Motor neuron (in vitro differentiated cells): ENCODE measurements at regions not wholly inside any gene's neighbourhood (a gene's known extent, or its start where the extent isn't known, plus 50 kb on each side); places are given as distances from the start of the nearest gene placed in this dataset.
"Not testable (repeated sequence)": the region's sequence is repeated elsewhere in the genome, so short reads cannot be mapped to it uniquely, and the experiment has no call there.

Experiments
- ATAC-seq, 8 experiments: fragments of 200-7000 bp; cut with Tn5 transposase; replicated peaks in 6 of 8; 2 replicates each; pipeline ENCODE4 v1.8.0; 2021; ENCODE audit warnings: mild to moderate bottlenecking in 8 of 8, moderate library complexity in 8 of 8
- H3K27ac ChIP-seq, 2 donors: fragments of 250-450 bp; sonication (Bioruptor Pico); 2 replicates each; pipeline ENCODE4 v1.9.0; 2021; ENCODE audit warnings: antibody characterized with exemption in 2 of 2, mild to moderate bottlenecking in 2 of 2, moderate library complexity in 1 of 2
- H3K4me1 ChIP-seq, 2 donors: fragments of 250-450 bp; sonication (Bioruptor Pico); replicated peaks in 1 of 2; 2 replicates each; pipeline ENCODE4 v1.6.1; 2021; ENCODE audit warnings: antibody characterized with exemption in 2 of 2, mild to moderate bottlenecking in 2 of 2, moderate library complexity in 1 of 2
- H3K4me3 ChIP-seq, 5 donors: fragments of 250-450 bp; sonication (Bioruptor Pico); 2 replicates each; pipeline ENCODE4 v1.9.0; 2021; ENCODE audit warnings: antibody characterized with exemption in 5 of 5, mild to moderate bottlenecking in 5 of 5, moderate library complexity in 4 of 5
- WGBS, 10 experiments: fragments of 450-650 bp; shearing (Covaris generic); methylation state at CpG; one replicate each; pipeline ENCODE4 v1.0.0; 2022; 5-methylcytosine and 5-hydroxymethylcytosine counted together
- in situ Hi-C, 9 experiments: fragments of 400-800 bp; cut with MboI; loops; one replicate each; pipeline ENCODE4 v1.15.0; 2021; ENCODE audit warnings: low sequenced_read_pairs in 9 of 9, low pct_unique_long_range_greater_than_20kb in 2 of 9; ENCODE audit not compliant: unreplicated experiment in 9 of 9

DNA sequence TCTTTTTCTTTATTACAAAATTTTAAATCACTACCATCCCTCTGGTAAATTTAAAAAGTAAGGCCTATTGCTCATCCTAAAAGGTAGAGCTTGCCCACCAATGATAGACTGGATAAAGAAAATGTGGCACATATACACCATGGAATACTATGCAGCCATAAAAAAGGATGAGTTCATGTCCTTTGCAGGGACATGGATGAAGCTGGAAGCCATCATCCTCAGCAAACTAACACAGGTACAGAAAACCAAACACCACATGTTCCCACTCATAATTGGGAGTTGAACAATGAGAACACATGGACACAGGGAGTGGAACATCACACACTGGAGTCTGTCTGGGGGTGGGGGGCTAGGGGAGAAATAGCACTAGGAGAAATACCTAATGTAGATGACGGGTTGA is 155.2 kb upstream of the NOCT start:
- not testable (repeated sequence) for H3K27ac ChIP-seq, ATAC-seq, H3K4me3 ChIP-seq
- in situ Hi-C loops = loop anchor here in 1 of 9 experiments (25.0 kb wide), 2 partner anchors 173 to 673 kb away; no protein-coding TSS in a partner anchor
- 83 to 100% methylated on average over 1 of the region's 1 CpG; no CpG with 5 or more reads in 8 of the 10 experiments for WGBS, 10 experiments
- peaks cover 12 to 24% of the 10 kb centered on the region in 2 donors for H3K4me1 ChIP-seq

- Histone ChIP-seq H3K4me3 (no peak overlapping the region), H3K27ac (no peak overlapping the region), H3K4me1 (peaks cover 12 to 24% of the 10 kb centered on the region in 2 donors)
- WGBS, 10 experiments = 73 to 100% (median 96%) methylated on average over 2 to 4 of the region's 4 CpGs; no CpG with 5 or more reads in 4 of the 10 experiments
- in situ Hi-C loops = loop anchor here in 1 of 9 experiments (25.0 kb wide), 2 partner anchors 172 to 672 kb away; no protein-coding TSS in a partner anchor
- ATAC-seq = no peak
Measured at GRCh38 chr4:138859254-138859653, 156.3 kb upstream of the NOCT start.

- Histone ChIP-seq H3K4me1 (peaks cover 11 to 24% of the 10 kb centered on the region in 2 donors), H3K4me3 (no peak overlapping the region), H3K27ac (no peak overlapping the region)
- in situ Hi-C loops = loop anchor here in 1 of 9 experiments (25.0 kb wide), 2 partner anchors 171 to 671 kb away; no protein-coding TSS in a partner anchor
- ATAC-seq = no peak
Measured at GRCh38 chr4:138858419-138858818, 157.2 kb upstream of the NOCT start.

DNA sequence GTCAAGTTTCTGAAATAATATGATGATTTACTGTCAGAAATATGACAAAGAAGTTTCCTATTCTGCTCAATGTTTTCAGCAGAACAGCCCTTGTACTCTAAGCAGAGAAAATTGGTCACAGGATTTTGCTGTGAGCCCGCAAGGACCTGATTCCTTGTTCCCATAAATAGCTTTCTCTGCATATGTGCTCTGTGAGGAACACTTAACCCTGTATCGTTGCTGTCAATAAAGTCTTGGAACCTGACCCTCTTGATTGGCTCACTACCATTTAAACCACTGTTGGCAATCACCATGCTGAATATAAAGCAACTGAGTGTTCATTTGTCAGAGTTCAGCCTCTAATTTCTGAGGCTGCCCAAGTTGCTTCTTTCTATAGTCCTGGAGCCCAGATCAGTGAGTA is 158.2 kb upstream of the NOCT start:
- Histone ChIP-seq H3K27ac (no peak overlapping the region), H3K4me1 (peaks cover under 1 to 15% of the 10 kb centered on the region in 2 donors), H3K4me3 (no peak overlapping the region)
- in situ Hi-C loops = loop anchor here in 1 of 9 experiments (25.0 kb wide), 2 partner anchors 170 to 670 kb away; no protein-coding TSS in a partner anchor
- ATAC-seq = no peak
- 13 to 100% (median 82%) methylated on average over 1 to 2 of the region's 2 CpGs; no CpG with 5 or more reads in 2 of the 10 experiments for WGBS, 10 experiments

DNA sequence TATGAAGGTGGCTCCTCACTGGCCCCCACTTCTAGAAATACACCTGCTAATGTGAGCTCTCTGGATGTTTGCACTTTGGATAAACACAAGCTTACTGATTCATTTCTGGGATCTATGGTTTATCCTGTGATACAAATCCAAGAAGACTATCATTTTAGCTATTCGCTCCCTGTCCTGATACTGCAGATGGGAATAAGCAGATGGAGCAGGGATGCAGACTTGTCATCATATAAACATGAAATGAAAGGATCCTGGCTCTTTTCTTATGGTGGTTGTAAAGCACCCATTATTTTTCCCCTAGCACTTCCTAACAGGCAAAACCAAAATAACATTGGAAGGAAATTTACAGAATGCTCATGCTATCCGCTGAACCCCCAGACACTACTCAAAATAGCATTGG is 162.9 kb upstream of the NOCT start:
- peaks cover 0 to 4% of the 10 kb centered on the region in 2 donors for H3K4me1 ChIP-seq
- no peak overlapping the region for H3K4me3 ChIP-seq
- H3K27ac ChIP-seq = no peak overlapping the region
- no peak for ATAC-seq
- in situ Hi-C loops = loop anchor here in 1 of 9 experiments (25.0 kb wide), 2 partner anchors 165 to 665 kb away; no protein-coding TSS in a partner anchor
- WGBS, 10 experiments = 0 to 100% (median 90%) methylated on average over 1 to 2 of the region's 2 CpGs; no CpG with 5 or more reads in 1 of the 10 experiments

GRCh38 chr4:138851391-138852335 is 163.9 kb upstream of the NOCT start:
- ATAC-seq = peak in 6 of 8 experiments; percentile 22 to 96 (median 36)
- no peak overlapping the region for H3K27ac ChIP-seq

DNA sequence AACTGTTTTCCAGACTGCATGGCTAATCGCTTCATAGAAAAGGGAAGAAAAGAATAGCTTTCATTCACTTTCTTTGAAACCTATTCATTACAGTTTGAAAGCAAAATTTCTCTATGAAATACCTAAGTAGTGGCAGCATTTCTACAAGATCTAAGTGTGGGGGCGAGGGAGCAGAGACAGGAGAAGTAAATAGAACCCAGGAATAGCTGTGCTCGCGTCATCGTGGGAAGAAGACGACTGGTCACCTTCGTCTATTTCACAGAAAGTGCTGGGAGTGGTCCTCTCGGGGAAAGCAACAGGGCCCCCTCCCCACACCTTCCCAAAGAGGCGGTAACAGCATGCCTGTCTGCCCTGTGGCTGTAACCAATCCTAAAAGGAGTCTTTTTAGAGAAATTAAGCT is 169.9 kb upstream of the NOCT start:
- 0 to 94% (median 77%) methylated on average over 1 to 9 of the region's 9 CpGs for WGBS, 10 experiments
- Histone ChIP-seq H3K27ac (no peak overlapping the region), H3K4me3 (no peak overlapping the region), H3K4me1 (peaks cover 7 to 15% of the 10 kb centered on the region in 2 donors)
- peak in 1 of 8 experiments; percentile 30 for ATAC-seq
- in situ Hi-C loops = no loop called here

More at GRCh38 chr4:138851391-138852335, 163.9 kb upstream of the NOCT start:
- Histone ChIP-seq H3K4me1 (peaks cover 0 to 4% of the 10 kb centered on the region in 2 donors), H3K4me3 (no peak overlapping the region)
- 0 to 54% (median 30%) methylated on average over 1 to 17 of the region's 17 CpGs for WGBS, 10 experiments
- in situ Hi-C loops = loop anchor here in 1 of 9 experiments (25.0 kb wide), 2 partner anchors 164 to 664 kb away; no protein-coding TSS in a partner anchor

DNA sequence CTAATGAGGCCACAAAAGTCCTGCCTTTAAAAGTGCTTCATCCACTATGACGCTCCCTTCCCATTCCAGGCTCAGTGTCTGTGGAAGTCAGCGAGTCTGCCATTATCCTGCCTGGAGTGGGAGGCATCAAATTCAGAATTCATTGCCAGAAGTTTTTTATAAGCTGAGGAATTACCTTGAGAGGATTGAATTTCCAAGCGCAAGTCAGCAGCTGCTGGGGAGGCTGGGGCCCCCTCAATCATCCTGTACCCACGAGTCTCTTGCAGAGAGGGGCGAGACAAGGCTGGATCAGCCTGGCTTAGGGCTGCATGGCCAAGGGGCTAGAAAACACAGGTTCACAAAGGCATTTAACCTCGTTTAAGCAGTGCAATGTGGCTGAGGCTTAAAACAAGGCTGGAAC is 170.5 kb upstream of the NOCT start:
- peak in 4 of 8 experiments; percentile 33 to 53 (median 50) for ATAC-seq
- in situ Hi-C loops = no loop called here
- 20 to 84% (median 56%) methylated on average over 2 to 6 of the region's 6 CpGs; no CpG with 5 or more reads in 4 of the 10 experiments for WGBS, 10 experiments
- Histone ChIP-seq H3K27ac (no peak overlapping the region), H3K4me1 (peaks cover 7 to 15% of the 10 kb centered on the region in 2 donors), H3K4me3 (no peak overlapping the region)

- no peak overlapping the region for H3K27ac ChIP-seq
- H3K4me1 ChIP-seq = peaks cover 7 to 15% of the 10 kb centered on the region in 2 donors
- H3K4me3 ChIP-seq = no peak overlapping the region
- ATAC-seq = no peak
- WGBS, 10 experiments = 31 to 88% (median 75%) methylated on average over 2 to 7 of the region's 7 CpGs
- in situ Hi-C loops = no loop called here
Measured at GRCh38 chr4:138843616-138844015, 172.0 kb upstream of the NOCT start.

DNA sequence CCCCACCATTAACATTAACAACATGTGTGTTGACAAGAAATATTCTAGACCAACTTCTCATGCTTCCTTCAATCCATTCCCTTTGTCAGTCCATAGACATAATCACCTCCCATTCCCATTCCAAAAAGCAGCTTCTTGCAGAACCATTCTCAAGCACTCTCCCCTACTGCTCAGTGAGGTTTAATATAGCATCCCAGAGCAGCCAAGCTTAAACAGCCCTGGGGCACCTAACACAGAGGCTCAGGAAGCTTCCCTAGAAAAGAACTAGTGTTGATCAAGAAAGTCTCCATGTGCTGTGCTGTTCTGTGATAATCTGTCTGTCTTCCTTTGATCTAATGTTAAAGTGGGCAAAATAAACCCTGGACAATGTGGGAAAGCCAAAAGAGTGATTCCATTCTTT is 174.2 kb upstream of the NOCT start:
- Histone ChIP-seq H3K4me3 (no peak overlapping the region), H3K27ac (no peak overlapping the region), H3K4me1 (peaks cover 10 to 15% of the 10 kb centered on the region in 2 donors)
- no peak for ATAC-seq
- in situ Hi-C loops = no loop called here

DNA sequence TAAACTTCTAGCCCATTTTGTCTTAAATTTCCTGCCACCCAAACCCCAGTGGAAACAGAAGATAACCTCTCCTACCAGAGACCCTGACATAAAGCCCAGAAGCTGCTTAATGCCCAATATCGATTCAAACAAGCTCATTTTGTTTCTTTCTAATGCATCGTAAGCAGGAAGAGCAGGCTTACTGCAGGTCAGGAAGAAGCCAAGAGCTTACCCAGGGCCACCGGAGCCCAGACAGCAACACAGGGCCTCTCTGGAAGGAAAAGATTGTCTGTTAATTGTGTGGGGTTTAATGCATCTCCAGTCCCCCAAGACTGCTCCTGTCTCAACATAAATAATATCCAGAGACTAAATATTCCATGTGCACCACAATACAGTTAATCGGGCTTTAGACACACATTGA is 177.3 kb upstream of the NOCT start:
- ATAC-seq = no peak
- no peak overlapping the region for H3K4me3 ChIP-seq
- in situ Hi-C loops = no loop called here

DNA sequence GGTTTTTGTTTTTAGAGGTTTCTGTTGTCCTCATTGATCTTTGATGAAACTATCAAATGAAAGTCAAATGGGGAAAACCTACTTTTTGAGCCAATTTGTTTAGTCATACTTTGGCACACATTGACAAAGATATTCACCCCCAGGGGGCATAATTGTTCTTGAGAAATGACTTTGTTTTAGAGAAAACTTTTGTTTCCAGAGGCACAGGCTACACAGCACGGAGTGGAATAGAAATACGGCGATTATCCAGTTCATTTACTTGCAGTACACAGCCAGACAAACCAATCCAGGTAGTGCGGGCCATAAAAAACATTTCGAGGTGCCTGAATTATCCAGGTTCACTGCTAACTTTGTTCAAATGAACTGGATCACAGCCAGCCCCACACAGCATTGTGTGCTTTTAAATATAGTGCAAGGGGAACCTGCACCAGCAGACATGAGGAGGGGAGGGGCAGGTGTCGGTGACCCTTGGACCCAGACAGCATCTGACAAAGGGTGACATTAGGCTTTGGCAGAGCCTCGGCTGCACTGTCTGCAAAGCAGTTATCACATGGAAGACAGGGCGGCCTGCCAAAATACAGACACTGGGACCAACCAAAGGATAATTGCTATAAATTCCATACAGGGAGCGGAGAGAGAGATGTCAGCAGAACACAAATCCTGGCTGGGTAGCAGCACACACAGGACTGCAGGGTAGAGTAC is 179.6 kb upstream of the NOCT start:
- no peak overlapping the region for H3K4me3 ChIP-seq
- ATAC-seq = peak in 2 of 8 experiments; percentile 23 to 79
- H3K27ac ChIP-seq = no peak overlapping the region
- 37 to 90% (median 78%) methylated on average over 2 to 9 of the region's 9 CpGs; no CpG with 5 or more reads in 2 of the 10 experiments for WGBS, 10 experiments
- in situ Hi-C loops = no loop called here
- peaks cover 16 to 23% of the 10 kb centered on the region in 2 donors for H3K4me1 ChIP-seq

More for the DNA sequence above, 177.3 kb upstream of the NOCT start:
- 0 to 100% (median 78%) methylated on average over 1 to 4 of the region's 4 CpGs; no CpG with 5 or more reads in 3 of the 10 experiments for WGBS, 10 experiments
- H3K27ac ChIP-seq = no peak overlapping the region
- H3K4me1 ChIP-seq = peaks cover 18 to 21% of the 10 kb centered on the region in 2 donors
